Posterior vena cava (tissue), 2 donors: ENCODE measurements at regions not wholly inside any gene's neighbourhood (a gene's known extent, or its start where the extent isn't known, plus 50 kb on each side); places are given as distances from the start of the nearest gene placed in this dataset.
A peak's percentile ranks its signal among the peaks of the same experiment; 100 is the strongest.

Experiments used
- DNase-seq: peaks from one replicate; pipeline ENCODE4 v3.0.0-alpha.2; 2020; ENCODE audit warnings: low spot score
- intact Hi-C, 2 donors: fragments of 100-400 bp; cut with DNase I; formaldehyde crosslinking; loops; one replicate each; pipeline versions ENCODE4 v1.14.1 to v1.14.2; 2022 to 2023
- donor health status: DM: yes; HTN: yes; CAD: no.
- donor health status: DM: yes; HTN: yes; CAD: no.

- DNase-seq: peak; percentile 50
- intact Hi-C loops: no loop called here
Measured at GRCh38 chr10:130777507-130778165, 533.9 kb downstream of the TCERG1L start.

GRCh38 chr10:130778166-130778545 is 533.4 kb downstream of the TCERG1L start:
- DNase-seq: peak; percentile 12
- intact Hi-C loops: no loop called here

- intact Hi-C loops: no loop called here
- DNase-seq: no peak
Measured at GRCh38 chr10:130780763-130781162, 530.8 kb downstream of the TCERG1L start.

GRCh38 chr10:130781206-130781605 is 530.3 kb downstream of the TCERG1L start:
- intact Hi-C loops: no loop called here
- DNase-seq: no peak

- no peak for DNase-seq
- intact Hi-C loops: no loop called here
Measured at GRCh38 chr10:130781623-130782022, 529.9 kb downstream of the TCERG1L start.

- no peak for DNase-seq
- intact Hi-C loops: no loop called here
Measured at GRCh38 chr10:130782467-130782866, 529.1 kb downstream of the TCERG1L start.

- intact Hi-C loops: no loop called here
- no peak for DNase-seq
Measured at GRCh38 chr10:130784326-130784725, 527.2 kb downstream of the TCERG1L start.

- intact Hi-C loops: no loop called here
Measured at GRCh38 chr10:130786365-130786966, 525.1 kb downstream of the TCERG1L start.

GRCh38 chr10:130787243-130787642 is 524.3 kb downstream of the TCERG1L start:
- intact Hi-C loops: no loop called here

More at GRCh38 chr10:130786365-130786966, 525.1 kb downstream of the TCERG1L start:
- DNase-seq: no peak

GRCh38 chr10:130787821-130788220 is 523.7 kb downstream of the TCERG1L start:
- DNase-seq: no peak
- intact Hi-C loops: no loop called here

More at GRCh38 chr10:130787243-130787642, 524.3 kb downstream of the TCERG1L start:
- DNase-seq: no peak

GRCh38 chr10:130790339-130790738 is 521.2 kb downstream of the TCERG1L start:
- intact Hi-C loops: no loop called here
- DNase-seq: no peak

- DNase-seq: no peak
- intact Hi-C loops: no loop called here
Measured at GRCh38 chr10:130792096-130792845, 519.2 kb downstream of the TCERG1L start.

GRCh38 chr10:130795819-130796218 is 515.7 kb downstream of the TCERG1L start:
- intact Hi-C loops: no loop called here
- peak; percentile 49 for DNase-seq

- intact Hi-C loops: no loop called here
- DNase-seq: peak; percentile 19
Measured at GRCh38 chr10:130799532-130799931, 512.0 kb downstream of the TCERG1L start.

GRCh38 chr10:130800281-130800680 is 511.2 kb downstream of the TCERG1L start:
- intact Hi-C loops: no loop called here
- DNase-seq: peak; percentile 28

- intact Hi-C loops: no loop called here
- DNase-seq: peak; percentile 48
Measured at GRCh38 chr10:130801276-130801675, 510.2 kb downstream of the TCERG1L start.

GRCh38 chr10:130801784-130802183 is 509.7 kb downstream of the TCERG1L start:
- intact Hi-C loops: no loop called here
- peak; percentile 10 for DNase-seq

- intact Hi-C loops: no loop called here
- peak; percentile 24 for DNase-seq
Measured at GRCh38 chr10:130802301-130802700, 509.2 kb downstream of the TCERG1L start.

GRCh38 chr10:130804281-130804680 is 507.2 kb downstream of the TCERG1L start:
- intact Hi-C loops: no loop called here
- DNase-seq: peak; percentile 34
